ENCODE measurements at regions not wholly inside any gene's neighbourhood (a gene's known extent, or its start where the extent isn't known, plus 50 kb on each side); places are given as distances from the start of the nearest gene placed in this dataset.

- DNase-seq, result no peak
- TF ChIP-seq GATA1 (IDR thresholded peaks at IDR 0.05; ENCODE audit: low read depth, low read length) (no peak), POLR2A (IDR thresholded peaks at IDR 0.05; ENCODE audit: low read length) (no peak)
Observed at GRCh38 chr2:173657996-173658717, 303.5 kb downstream of the CDCA7 start.

GRCh38 chr2:173658946-173659371 lies 304.3 kb downstream of the CDCA7 start:
- no peak for DNase-seq

GRCh38 chr2:173659509-173659908 lies 304.8 kb downstream of the CDCA7 start:
- TF ChIP-seq GATA1 (IDR thresholded peaks at IDR 0.05; ENCODE audit: low read depth, low read length) (no peak), POLR2A (IDR thresholded peaks at IDR 0.05; ENCODE audit: low read length) (no peak)
- DNase-seq, result no peak

More at GRCh38 chr2:173658946-173659371, 304.3 kb downstream of the CDCA7 start:
- no peak for TF ChIP-seq POLR2A (IDR thresholded peaks at IDR 0.05; ENCODE audit: low read length)
- TF ChIP-seq GATA1 (IDR thresholded peaks at IDR 0.05; ENCODE audit: low read depth, low read length), result no peak

GRCh38 chr2:173661586-173661985 lies 303.6 kb downstream of the SP3 start:
- TF ChIP-seq POLR2A (IDR thresholded peaks at IDR 0.05; ENCODE audit: low read length) (no peak), GATA1 (IDR thresholded peaks at IDR 0.05; ENCODE audit: low read depth, low read length) (no peak)

GRCh38 chr2:173663353-173663752 lies 301.8 kb downstream of the SP3 start:
- TF ChIP-seq GATA1 (IDR thresholded peaks at IDR 0.05; ENCODE audit: low read depth, low read length), result no peak
- TF ChIP-seq POLR2A (IDR thresholded peaks at IDR 0.05; ENCODE audit: low read length), result no peak
- DNase-seq, result no peak

More at GRCh38 chr2:173661586-173661985, 303.6 kb downstream of the SP3 start:
- no peak for DNase-seq

- TF ChIP-seq POLR2A (IDR thresholded peaks at IDR 0.05; ENCODE audit: low read length), result no peak
- TF ChIP-seq GATA1 (IDR thresholded peaks at IDR 0.05; ENCODE audit: low read depth, low read length), result no peak
- no peak for DNase-seq
Observed at GRCh38 chr2:173663835-173664512, 301.2 kb downstream of the SP3 start.

GRCh38 chr2:173664513-173664910 lies 300.7 kb downstream of the SP3 start:
- TF ChIP-seq POLR2A (IDR thresholded peaks at IDR 0.05; ENCODE audit: low read length), result no peak
- DNase-seq, result no peak

GRCh38 chr2:173666171-173666888 lies 298.8 kb downstream of the SP3 start:
- no peak for DNase-seq
- TF ChIP-seq GATA1 (IDR thresholded peaks at IDR 0.05; ENCODE audit: low read depth, low read length) (no peak), POLR2A (IDR thresholded peaks at IDR 0.05; ENCODE audit: low read length) (no peak)

GRCh38 chr2:173667014-173667413 lies 298.2 kb downstream of the SP3 start:
- DNase-seq, result no peak
- TF ChIP-seq GATA1 (IDR thresholded peaks at IDR 0.05; ENCODE audit: low read depth, low read length) (no peak), POLR2A (IDR thresholded peaks at IDR 0.05; ENCODE audit: low read length) (no peak)

- no peak for TF ChIP-seq POLR2A (IDR thresholded peaks at IDR 0.05; ENCODE audit: low read length)
- DNase-seq, result no peak
Observed at GRCh38 chr2:173667415-173667814, 297.8 kb downstream of the SP3 start.

GRCh38 chr2:173669271-173669853 lies 295.8 kb downstream of the SP3 start:
- TF ChIP-seq GATA1 (IDR thresholded peaks at IDR 0.05; ENCODE audit: low read depth, low read length) (no peak), POLR2A (IDR thresholded peaks at IDR 0.05; ENCODE audit: low read length) (no peak)
- no peak for DNase-seq

- no peak for DNase-seq
- no peak for TF ChIP-seq GATA1 (IDR thresholded peaks at IDR 0.05; ENCODE audit: low read depth, low read length)
- no peak for TF ChIP-seq POLR2A (IDR thresholded peaks at IDR 0.05; ENCODE audit: low read length)
Observed at GRCh38 chr2:173669888-173670287, 295.3 kb downstream of the SP3 start.

GRCh38 chr2:173672573-173673340 lies 292.4 kb downstream of the SP3 start:
- no peak for DNase-seq
- TF ChIP-seq GATA1 (IDR thresholded peaks at IDR 0.05; ENCODE audit: low read depth, low read length), result no peak
- TF ChIP-seq POLR2A (IDR thresholded peaks at IDR 0.05; ENCODE audit: low read length), result no peak

Measured in erythroblast (primary cell).